ENCODE measurements at regions not wholly inside any gene's neighbourhood (a gene's known extent, or its start where the extent isn't known, plus 50 kb on each side); places are given as distances from the start of the nearest gene placed in this dataset.

DNA sequence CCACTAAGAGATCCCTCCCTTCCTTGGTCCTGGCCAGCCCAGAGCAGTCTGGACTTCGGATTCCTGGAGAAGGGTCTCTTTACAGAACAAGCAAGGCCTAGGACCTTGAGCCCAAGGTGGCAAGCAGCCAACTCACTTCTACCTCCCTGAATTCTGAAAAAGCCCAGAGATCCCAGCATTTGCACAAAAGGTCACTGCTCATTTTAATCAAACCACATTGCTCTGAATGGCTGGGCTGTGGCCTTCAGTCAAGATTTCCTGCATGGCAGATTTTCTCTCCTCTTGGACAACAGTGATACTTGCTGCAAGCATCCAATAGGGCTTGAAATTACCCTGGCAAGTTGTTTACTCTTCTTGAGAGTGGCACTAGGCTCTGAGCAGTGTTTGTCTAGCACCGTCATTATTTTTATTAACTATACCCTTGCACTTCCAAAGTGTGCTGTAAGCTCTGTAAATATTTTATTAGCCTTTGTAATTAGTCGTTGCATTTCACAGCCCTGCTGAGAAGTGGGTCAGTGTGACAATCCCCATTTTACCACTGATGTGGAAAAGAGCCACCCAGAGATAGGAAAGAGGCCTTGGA is 274.7 kb upstream of the CTNNB1 start:
- Histone ChIP-seq H3K27ac (no peak overlapping the region), H3K4me3 (no peak overlapping the region), H3K36me3 (no peaks in the 10 kb centered on the region), H3K4me1 (peaks cover 0 to 3% (median 0%) of the 10 kb centered on the region in 4 donors), H3K9me3 (no peaks in the 10 kb centered on the region), H3K27me3 (no peaks in the 10 kb centered on the region)
- TF ChIP-seq, protein P1, sequence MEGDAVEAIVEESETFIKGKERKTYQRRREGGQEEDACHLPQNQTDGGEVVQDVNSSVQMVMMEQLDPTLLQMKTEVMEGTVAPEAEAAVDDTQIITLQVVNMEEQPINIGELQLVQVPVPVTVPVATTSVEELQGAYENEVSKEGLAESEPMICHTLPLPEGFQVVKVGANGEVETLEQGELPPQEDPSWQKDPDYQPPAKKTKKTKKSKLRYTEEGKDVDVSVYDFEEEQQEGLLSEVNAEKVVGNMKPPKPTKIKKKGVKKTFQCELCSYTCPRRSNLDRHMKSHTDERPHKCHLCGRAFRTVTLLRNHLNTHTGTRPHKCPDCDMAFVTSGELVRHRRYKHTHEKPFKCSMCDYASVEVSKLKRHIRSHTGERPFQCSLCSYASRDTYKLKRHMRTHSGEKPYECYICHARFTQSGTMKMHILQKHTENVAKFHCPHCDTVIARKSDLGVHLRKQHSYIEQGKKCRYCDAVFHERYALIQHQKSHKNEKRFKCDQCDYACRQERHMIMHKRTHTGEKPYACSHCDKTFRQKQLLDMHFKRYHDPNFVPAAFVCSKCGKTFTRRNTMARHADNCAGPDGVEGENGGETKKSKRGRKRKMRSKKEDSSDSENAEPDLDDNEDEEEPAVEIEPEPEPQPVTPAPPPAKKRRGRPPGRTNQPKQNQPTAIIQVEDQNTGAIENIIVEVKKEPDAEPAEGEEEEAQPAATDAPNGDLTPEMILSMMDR (IDR thresholded peaks at IDR 0.05), result no peak
- no peak for DNase-seq
- intact Hi-C loops (cut with DNase I; ENCODE audit: low total_unique reads), result no loop called here

DNA sequence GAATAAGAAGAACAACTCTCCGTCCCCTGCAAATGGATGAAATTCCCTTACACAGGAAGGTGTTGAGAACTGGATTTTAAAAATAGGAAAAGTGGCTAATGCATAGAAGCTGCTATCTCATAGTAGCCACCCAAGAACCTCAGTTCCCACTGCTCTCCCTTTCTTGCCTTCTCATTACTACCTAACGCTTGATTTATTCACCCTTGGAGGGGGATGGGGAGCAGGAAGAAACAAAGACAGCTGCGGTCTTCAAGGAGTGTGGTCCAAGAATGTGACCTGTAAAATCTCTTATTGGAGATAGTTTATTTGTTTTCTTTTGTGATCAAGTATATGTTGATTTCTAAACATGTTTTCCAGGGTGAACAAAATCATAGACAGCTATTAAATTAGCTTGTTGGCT is 274.1 kb upstream of the CTNNB1 start:
- TF ChIP-seq, protein P1 (IDR thresholded peaks at IDR 0.05), result no peak
- Histone ChIP-seq H3K27me3 (no peaks in the 10 kb centered on the region), H3K36me3 (no peaks in the 10 kb centered on the region), H3K4me1 (peaks cover 0 to 3% (median 0%) of the 10 kb centered on the region in 4 donors), H3K4me3 (no peak overlapping the region), H3K27ac (no peak overlapping the region), H3K9me3 (no peaks in the 10 kb centered on the region)
- no peak for DNase-seq
- intact Hi-C loops (cut with DNase I; ENCODE audit: low total_unique reads), result no loop called here

DNA sequence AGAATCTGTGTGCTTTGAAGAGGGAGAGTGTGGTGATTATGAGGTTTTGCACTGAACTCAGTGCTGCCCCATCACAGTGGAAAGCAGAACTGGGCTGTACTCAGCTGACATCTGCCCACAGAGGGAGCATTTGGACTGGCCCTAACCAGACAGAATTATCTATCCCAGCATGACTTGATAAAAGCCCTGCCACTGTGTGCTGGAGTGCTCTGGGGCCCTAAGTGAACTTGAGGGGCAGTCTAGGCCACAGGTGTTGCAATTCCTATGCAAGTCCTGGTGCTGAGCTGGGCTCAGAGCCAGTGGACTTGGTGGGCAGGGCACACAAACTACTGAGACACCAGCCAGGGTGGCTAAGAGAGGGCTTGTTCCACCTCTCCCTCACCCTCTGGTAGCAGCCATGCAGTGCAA is 269.2 kb upstream of the CTNNB1 start:
- Histone ChIP-seq H3K4me3 (no peak overlapping the region), H3K4me1 (no peaks in the 10 kb centered on the region), H3K27ac (no peak overlapping the region), H3K9me3 (no peaks in the 10 kb centered on the region), H3K36me3 (no peaks in the 10 kb centered on the region), H3K27me3 (no peaks in the 10 kb centered on the region)
- no peak for DNase-seq
- intact Hi-C loops (cut with DNase I; ENCODE audit: low total_unique reads), result no loop called here
- TF ChIP-seq, protein P1 (IDR thresholded peaks at IDR 0.05), result no peak

DNA sequence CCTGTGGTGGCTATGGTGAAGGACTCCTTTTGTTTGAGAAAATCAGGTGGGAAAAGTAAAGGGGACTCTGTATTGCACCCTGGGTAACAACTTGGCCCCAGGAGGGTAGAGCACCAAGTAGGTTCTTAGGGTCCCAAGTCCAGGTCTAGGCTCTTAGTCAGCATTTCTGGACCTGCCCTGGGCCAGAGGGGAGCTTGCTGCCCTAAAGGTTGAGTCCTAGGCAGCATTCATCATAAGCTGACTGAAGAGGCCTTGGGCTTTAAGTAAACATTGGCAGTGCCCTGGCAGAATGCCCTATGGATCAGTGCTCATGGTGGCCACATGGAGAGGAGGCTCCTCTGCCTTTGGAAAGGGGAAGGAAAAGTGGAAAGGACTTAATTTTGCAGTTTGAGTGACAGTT is 268.5 kb upstream of the CTNNB1 start:
- Histone ChIP-seq H3K27ac (no peak overlapping the region), H3K36me3 (no peaks in the 10 kb centered on the region), H3K4me1 (no peaks in the 10 kb centered on the region), H3K4me3 (no peak overlapping the region), H3K27me3 (no peaks in the 10 kb centered on the region), H3K9me3 (no peaks in the 10 kb centered on the region)
- no peak for DNase-seq
- intact Hi-C loops (cut with DNase I; ENCODE audit: low total_unique reads), result no loop called here
- TF ChIP-seq, protein P1 (IDR thresholded peaks at IDR 0.05), result no peak

DNA sequence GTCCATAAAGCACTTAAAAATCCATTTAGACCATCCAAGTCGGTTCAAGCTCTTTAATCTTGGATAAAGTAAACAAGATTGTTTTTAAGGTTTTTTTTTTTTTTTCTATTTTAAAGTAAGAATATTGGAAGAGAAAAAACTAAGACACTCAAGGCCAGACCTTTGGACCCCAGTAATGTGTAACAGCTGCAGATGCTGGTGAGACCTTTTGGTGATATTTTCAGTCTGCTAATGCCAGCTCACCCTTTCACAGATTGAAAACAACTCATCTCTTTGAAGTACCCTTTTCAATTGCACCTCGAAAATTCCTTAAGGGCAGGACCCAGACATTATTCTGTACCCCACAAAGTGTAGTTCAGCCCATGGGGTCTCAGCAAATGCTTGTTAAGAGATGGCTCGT is 260.7 kb upstream of the CTNNB1 start:
- no peaks in the 10 kb centered on the region for H3K9me3 ChIP-seq
- peaks cover 0 to 30% (median 15%) of the 10 kb centered on the region in 4 donors for H3K4me1 ChIP-seq
- DNase-seq, result no peak
- intact Hi-C loops (cut with DNase I; ENCODE audit: low total_unique reads), result no loop called here
- TF ChIP-seq, protein P1 (IDR thresholded peaks at IDR 0.05), result no peak
- H3K27me3 ChIP-seq, result no peaks in the 10 kb centered on the region
- H3K27ac ChIP-seq, result peak overlapping the region; percentile 69
- H3K36me3 ChIP-seq, result no peaks in the 10 kb centered on the region
- no peak overlapping the region for H3K4me3 ChIP-seq
